ENCODE measurements at regions not wholly inside any gene's neighbourhood (a gene's known extent, or its start where the extent isn't known, plus 50 kb on each side); places are given as distances from the start of the nearest gene placed in this dataset.

DNA sequence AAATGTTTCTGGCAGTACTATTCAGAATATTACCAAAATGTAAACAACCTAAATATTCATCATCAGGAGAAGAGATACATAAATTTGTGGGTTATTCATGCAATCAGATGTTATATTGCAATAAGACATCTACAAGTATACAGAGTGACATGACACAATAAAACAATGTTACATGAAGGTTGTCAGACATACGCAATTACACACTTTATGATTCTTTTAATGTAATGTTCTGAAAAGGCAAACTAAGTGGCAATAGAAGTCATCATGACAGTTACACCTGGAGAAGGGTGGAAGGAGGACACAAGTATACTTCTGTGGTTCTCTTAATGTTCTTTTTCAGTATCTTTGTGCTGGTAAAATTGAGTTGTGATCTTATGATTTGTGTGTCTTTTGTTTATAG is 95.8 kb upstream of the PRR20A start:
- Mint-ChIP-seq H3K36me3 (no peaks in the 10 kb centered on the region), H3K27me3 (no peaks in the 10 kb centered on the region), H3K9me3 (peaks cover under 1% of the 10 kb centered on the region), H3K4me1 (ENCODE audit: unreplicated experiment) (no peaks in the 10 kb centered on the region), H3K27ac (no peak overlapping the region), H3K4me3 (no peak overlapping the region)
- TF ChIP-seq, protein P1, sequence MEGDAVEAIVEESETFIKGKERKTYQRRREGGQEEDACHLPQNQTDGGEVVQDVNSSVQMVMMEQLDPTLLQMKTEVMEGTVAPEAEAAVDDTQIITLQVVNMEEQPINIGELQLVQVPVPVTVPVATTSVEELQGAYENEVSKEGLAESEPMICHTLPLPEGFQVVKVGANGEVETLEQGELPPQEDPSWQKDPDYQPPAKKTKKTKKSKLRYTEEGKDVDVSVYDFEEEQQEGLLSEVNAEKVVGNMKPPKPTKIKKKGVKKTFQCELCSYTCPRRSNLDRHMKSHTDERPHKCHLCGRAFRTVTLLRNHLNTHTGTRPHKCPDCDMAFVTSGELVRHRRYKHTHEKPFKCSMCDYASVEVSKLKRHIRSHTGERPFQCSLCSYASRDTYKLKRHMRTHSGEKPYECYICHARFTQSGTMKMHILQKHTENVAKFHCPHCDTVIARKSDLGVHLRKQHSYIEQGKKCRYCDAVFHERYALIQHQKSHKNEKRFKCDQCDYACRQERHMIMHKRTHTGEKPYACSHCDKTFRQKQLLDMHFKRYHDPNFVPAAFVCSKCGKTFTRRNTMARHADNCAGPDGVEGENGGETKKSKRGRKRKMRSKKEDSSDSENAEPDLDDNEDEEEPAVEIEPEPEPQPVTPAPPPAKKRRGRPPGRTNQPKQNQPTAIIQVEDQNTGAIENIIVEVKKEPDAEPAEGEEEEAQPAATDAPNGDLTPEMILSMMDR (conservative IDR thresholded peaks at IDR 0.05) = no peak
- no peak for DNase-seq (ENCODE audit: extremely low spot score, unreplicated experiment)

DNA sequence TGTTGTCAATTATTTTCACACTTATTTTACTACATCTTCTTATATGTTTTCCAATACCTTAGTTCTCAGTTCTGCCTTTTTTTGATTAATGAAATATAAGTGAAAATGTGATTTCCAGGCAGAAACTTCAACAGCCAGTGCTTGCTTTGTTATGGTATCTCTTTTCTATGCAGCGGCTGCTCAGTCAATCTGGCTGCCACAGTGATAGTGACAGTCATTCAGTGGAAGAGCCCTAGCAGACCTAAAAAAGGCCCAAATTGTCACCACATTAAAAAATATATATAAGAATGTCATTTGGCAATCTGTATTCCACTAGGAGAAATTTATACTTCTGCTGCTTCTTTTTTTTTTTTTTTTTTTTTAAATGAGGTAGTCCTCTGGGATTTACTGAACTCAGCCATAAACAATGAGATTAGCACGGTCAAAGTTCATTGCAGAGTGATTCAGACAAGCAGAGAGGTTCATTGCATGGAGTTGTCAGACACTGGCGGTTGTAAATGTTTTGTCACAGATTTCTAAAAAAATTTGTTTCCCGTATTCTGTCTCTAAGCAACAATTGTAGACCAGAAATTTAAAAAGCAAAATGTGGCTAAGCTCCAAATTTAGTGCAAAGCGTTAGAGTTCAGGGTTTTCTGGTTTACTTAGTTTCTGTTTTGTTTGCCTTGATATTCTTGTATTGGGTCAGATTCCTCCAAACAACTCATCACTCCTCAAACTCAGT is 94.7 kb upstream of the PRR20A start:
- H3K36me3 Mint-ChIP-seq = no peaks in the 10 kb centered on the region
- no peaks in the 10 kb centered on the region for H3K27me3 Mint-ChIP-seq
- no peaks in the 10 kb centered on the region for H3K4me1 Mint-ChIP-seq (ENCODE audit: unreplicated experiment)
- peaks cover 12% of the 10 kb centered on the region for H3K9me3 Mint-ChIP-seq
- TF ChIP-seq, protein P1 (conservative IDR thresholded peaks at IDR 0.05) = no peak
- DNase-seq (ENCODE audit: extremely low spot score, unreplicated experiment) = no peak
- no peak overlapping the region for H3K27ac Mint-ChIP-seq
- peak overlapping the region; percentile 24 for H3K4me3 Mint-ChIP-seq

DNA sequence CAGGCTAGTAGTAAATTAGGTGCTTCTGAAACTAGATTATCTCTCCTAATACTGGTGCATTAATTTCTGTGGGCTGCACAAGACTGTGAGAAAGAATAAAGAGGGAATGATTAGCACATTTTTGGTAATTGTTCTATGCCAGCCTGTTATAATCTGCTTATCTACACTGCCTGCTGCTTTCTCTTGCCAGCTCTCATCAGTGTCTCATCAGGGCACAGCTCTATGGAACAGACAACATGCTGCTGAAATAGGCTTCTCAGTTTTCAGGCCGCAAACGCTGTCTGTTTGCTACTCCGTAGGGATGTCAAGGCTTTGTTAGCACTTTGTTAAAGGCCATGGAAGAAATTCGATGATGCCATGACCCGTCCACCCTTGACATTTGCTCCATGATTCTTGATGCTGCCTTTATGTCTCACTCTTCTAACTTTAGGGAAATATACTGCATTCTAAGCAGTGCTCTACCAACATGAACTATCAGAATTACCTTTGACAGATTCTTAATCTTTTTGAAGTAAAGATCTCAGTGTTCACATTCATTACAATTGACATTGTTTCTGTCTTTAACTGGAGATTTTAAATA is 84.0 kb upstream of the PRR20A start:
- TF ChIP-seq, protein P1 (conservative IDR thresholded peaks at IDR 0.05) = no peak
- H3K27ac Mint-ChIP-seq = no peak overlapping the region
- no peak overlapping the region for H3K4me3 Mint-ChIP-seq
- H3K9me3 Mint-ChIP-seq = no peaks in the 10 kb centered on the region
- H3K4me1 Mint-ChIP-seq (ENCODE audit: unreplicated experiment) = no peaks in the 10 kb centered on the region
- DNase-seq (ENCODE audit: extremely low spot score, unreplicated experiment) = no peak
- no peaks in the 10 kb centered on the region for H3K27me3 Mint-ChIP-seq
- no peaks in the 10 kb centered on the region for H3K36me3 Mint-ChIP-seq

DNA sequence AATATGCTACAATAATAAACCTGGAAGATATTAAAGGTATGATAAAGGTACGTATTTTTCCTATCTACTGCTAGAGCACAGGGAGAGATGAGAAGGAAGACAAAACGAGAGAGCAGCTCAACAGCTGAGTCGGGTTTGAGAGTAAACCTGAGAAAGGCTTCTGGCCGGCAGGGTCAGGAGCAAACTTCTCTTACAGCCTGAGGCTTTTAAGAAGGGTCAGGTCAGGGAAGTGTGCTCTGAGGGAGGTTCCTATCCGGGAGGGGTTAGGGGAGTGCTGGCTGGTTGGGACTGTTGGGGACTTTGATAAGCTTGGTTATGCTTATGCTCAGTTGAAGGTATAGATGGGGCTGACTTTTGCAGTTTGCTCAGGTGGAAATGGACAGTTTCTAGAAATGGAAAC is 77.7 kb upstream of the PRR20A start:
- Mint-ChIP-seq H3K4me1 (ENCODE audit: unreplicated experiment) (no peaks in the 10 kb centered on the region), H3K36me3 (no peaks in the 10 kb centered on the region), H3K27ac (no peak overlapping the region), H3K27me3 (no peaks in the 10 kb centered on the region), H3K9me3 (no peaks in the 10 kb centered on the region), H3K4me3 (no peak overlapping the region)
- TF ChIP-seq, protein P1 (conservative IDR thresholded peaks at IDR 0.05) = no peak
- DNase-seq (ENCODE audit: extremely low spot score, unreplicated experiment) = no peak

DNA sequence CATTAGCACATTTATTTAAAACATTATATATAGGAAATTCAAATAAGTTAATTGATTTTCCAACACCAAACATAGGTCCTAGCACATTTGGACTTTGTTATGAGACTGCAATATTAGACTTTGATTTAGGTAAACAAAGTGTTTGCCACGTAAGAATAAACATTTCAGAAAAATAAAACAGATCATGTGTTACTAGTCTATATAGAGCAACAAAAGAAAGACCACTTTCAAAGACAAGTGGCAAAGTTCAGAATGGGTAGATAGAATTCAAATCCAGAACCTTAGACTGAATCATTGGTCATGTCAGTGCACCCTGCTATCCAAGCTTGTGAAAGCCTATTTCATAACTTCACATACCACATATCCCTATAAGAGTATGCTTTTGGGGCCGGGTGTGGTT is 66.7 kb upstream of the PRR20A start:
- DNase-seq (ENCODE audit: extremely low spot score, unreplicated experiment) = no peak
- Mint-ChIP-seq H3K4me1 (ENCODE audit: unreplicated experiment) (no peaks in the 10 kb centered on the region), H3K36me3 (no peaks in the 10 kb centered on the region), H3K27me3 (no peaks in the 10 kb centered on the region), H3K27ac (no peak overlapping the region), H3K9me3 (no peaks in the 10 kb centered on the region), H3K4me3 (no peak overlapping the region)
- TF ChIP-seq, protein P1 (conservative IDR thresholded peaks at IDR 0.05) = no peak

Data from type B pancreatic cell (in vitro differentiated cells).